HT1080 (cell line): ENCODE measurements at regions not wholly inside any gene's neighbourhood (a gene's known extent, or its start where the extent isn't known, plus 50 kb on each side); places are given as distances from the start of the nearest gene placed in this dataset.
"Not testable (repeated sequence)": the region's sequence is repeated elsewhere in the genome, so short reads cannot be mapped to it uniquely, and the experiment has no call there.

Source experiments
- DNase-seq: peaks from one replicate; pipeline ENCODE4 v3.0.0-alpha.2; 2015; ENCODE audit warnings: low read depth

- no peak for DNase-seq
Measured at GRCh38 chr21:22374218-22374969, 1376.2 kb downstream of the NCAM2 start.

- not testable (repeated sequence) for DNase-seq
Measured at GRCh38 chr21:22377795-22378194, 1379.6 kb downstream of the NCAM2 start.

GRCh38 chr21:22393324-22393723, 1395.1 kb downstream of the NCAM2 start:
- no peak for DNase-seq

DNA sequence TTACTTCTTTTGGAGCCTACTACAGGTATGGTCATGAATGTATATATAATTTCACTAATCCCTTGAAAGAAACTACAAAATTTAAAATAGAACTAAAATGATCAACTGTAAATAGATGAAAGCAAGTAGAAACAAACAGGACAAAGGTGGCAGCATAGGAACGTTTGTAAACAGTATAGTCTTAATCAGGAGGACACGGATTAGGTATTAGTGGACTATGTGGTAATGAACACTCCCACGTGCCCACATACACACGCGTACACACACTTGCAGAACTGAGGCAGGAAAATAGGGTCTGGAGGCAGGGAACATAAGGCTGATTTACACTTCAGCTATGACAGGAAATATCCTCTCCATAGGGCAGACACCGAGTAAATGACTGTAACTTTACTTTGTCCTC, 1397.8 kb downstream of the NCAM2 start:
- DNase-seq, result peak; percentile 1

DNA sequence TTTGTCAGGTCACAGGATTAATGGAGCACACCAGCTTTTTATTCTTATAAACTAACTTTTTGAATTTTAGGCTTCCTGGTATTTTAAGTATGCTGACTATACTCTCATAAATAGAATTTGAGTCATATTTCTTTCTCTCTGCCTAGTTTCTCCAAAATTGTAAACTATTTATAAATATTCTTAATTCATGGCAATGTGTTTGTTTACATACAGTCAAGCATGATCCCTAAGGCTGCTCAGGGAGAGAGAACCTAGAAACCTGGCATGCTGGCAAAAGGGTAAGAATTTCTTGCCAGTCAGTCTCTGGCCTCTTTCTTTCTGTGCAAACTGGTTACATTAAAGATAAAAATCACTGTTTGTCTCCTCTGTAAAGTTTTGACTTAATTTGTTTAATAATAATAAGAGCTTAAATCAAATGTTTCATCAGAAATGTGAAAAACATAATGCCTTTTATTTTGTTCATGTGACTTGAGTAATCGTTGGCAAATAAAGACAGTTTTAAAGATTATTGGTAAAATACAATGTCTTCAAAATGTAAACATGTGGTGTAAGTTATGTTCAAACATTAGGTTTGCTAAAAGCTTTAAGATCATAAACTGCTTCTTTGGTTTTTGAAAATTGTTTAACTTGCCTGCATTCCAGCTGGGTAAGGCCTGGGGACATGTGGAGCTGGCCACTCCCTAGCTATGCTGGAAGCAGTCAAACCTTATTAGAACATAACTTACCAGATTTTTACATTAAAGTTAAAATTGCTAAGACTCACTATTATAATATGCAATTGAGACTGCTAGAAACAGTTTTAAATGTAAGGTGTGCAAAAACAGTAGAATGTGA, 1401.7 kb downstream of the NCAM2 start:
- DNase-seq, result no peak

DNA sequence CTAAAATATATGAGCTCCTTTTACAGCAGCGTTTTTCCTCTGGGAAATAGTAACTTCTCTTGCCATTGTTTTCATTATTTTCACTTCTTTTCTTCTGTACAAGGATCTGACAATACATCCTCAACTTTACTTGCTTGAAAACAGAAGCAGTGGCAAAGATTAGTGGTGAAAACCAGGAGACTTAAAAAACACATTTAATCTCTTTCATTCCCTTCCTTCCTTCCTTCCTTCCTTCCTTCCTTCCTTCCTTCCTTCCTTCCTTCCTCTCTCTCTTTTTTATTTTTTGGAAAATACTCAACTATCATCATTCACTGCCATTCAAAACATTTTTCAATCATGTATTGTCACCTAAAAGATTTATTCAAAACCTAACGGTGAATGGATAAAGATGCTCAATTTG, 1411.4 kb downstream of the NCAM2 start:
- no peak for DNase-seq

DNA sequence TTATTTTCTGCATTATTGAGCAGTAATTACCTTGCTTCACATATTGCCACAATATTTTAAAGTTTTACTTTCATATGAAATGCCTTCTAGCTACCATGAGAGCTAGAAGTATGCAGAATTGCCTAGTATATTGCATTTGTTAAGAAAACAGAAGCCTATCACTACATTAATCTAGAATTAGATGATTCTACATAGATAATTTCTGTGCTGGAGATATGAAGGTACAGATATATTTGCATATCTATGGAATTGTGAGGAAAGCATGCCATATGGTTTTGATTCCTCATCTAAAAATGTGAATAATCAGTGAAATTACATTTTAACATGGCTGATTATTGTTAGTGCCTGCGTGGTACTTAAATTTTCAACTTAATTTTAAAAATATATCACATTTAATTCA, 1418.3 kb downstream of the NCAM2 start:
- DNase-seq, result no peak

- DNase-seq, result peak; percentile 43
Measured at GRCh38 chr21:22421416-22422180, 1423.4 kb downstream of the NCAM2 start.

DNA sequence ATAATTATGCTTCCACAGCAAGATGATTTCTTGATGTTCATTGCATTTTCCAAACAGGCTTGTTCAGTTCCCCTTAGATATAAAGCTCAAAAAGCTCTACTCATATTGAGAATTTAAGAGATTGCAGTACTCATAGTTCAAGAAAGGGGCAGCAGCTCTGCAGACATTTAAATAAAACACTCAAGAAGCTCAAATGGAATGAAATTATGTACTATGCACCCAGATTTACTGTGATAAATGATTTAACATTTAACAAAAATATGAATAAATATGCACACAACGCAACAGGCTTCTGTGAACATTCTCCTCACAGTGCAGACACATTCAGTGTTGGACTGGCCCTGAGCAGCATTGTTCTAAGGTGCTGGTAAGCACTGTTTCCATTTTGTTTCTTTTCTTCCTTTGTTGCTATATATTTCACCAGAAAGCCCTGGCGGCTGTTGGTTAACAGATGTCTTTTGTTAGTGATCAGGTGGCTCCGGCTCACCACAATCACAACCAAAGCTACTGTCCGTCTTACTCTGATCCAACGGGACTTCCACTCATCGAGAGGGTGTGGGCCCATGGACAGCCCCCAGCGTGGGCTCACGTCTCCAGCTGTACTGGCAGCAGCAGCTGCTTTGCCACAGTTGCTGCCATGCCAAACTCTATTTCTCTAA, 1440.3 kb downstream of the NCAM2 start:
- DNase-seq, result peak; percentile 37

DNA sequence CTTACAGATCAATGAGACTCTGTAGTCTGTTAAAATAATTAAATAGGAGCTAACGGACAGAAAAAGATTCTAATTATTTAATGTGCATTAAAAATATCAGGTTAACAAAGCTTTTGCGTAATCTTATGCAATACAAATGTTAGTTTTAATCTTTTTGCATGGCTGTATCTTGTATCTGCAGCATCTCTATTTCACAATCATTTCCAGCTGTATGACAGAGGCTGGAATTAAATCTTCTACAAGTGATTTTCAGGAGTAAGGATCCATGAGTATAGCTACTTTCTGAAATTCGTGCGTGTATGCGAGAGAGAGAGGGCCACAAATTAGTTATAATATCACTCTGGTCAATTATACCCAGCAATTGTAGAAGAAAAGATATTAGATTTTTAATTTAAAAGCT, 1446.8 kb downstream of the NCAM2 start:
- no peak for DNase-seq

- DNase-seq, result no peak
Measured at GRCh38 chr21:22450507-22450906, 1452.3 kb downstream of the NCAM2 start.

- DNase-seq, result no peak
Measured at GRCh38 chr21:22456241-22456640, 1458.0 kb downstream of the NCAM2 start.

GRCh38 chr21:22468893-22469292, 1470.7 kb downstream of the NCAM2 start:
- DNase-seq, result peak; percentile 56

GRCh38 chr21:22474403-22474802, 1476.2 kb downstream of the NCAM2 start:
- no peak for DNase-seq

DNA sequence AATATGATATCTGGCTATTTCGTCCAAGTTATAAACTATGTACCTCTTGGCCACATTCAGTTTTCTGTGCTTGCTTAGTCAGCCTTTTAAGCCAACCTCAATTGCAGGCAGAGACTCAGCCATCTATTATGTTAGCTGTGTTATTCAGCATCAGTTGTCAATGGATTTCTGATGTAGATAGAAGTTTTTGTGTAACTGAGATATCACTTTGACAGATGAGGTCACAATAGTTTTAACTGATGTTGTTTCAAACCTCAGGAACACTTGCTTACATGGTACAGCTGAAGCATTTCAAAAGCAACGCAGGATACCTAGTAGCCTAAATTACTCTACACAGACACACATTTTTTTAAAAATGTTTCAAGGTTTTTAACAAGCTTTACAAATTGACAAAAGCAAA, 1478.0 kb downstream of the NCAM2 start:
- DNase-seq, result no peak

DNA sequence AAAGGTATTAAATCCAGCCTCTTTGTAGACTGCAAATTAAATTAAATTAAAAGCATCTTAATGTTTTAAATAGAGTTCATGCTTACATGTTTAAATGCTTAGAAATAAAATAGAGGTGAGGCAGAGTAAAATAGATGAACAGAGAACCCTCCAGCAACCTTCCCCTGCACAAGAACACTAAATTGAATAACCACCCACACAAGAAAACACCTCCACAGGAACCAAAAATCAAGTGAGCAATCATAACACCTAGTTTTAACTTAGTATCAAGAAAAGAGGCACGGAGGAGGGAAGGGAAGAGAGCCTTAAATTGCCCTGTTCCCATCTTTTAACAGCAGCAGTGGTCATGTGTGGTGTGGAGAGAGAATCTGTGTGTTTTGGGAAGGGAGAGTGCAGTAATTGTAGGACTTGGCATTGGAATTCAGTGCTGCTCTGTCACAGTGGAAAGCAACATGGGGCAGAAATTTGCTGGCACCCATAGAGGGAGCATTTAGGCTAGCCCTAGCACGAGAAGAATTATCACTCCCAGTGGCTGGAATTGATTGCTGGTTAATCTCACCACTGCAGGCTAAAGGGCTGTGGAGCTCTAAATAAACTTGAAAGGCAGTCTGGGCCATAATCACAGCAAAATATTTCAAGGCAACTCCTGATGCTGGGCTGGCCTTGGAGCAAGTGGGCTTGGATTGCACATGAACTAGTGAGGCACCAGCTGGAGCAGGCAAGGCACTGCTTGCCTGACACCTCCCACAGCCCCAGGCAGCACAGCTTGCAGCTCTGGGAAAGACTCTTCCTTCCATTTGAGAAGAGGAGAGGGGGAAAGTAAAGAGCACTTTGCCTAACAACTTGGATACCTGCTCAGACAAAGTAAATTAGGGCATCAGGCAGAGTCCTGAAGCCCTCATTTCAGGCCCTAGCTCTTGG, 1478.8 kb downstream of the NCAM2 start:
- no peak for DNase-seq

GRCh38 chr21:22490049-22490448, 1491.8 kb downstream of the NCAM2 start:
- no peak for DNase-seq

DNA sequence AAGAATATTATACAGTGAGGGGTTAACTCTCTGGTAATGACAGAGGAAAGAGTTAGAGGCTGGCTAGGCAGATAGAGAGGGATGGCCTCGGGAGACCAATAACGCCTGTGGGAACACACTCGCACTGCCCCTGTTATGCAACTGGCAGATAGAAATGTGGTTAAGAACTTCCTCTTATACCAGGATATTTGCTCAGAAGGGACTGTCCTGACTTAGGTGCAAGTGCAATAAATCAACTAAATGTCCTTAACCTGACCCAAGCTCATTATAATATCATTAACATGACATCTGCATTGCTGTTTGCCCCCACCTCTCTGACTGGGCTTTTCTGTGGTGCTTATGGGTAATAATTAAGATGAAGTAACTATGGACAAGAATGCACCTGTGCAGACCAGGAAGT, 1518.0 kb downstream of the NCAM2 start:
- no peak for DNase-seq

DNA sequence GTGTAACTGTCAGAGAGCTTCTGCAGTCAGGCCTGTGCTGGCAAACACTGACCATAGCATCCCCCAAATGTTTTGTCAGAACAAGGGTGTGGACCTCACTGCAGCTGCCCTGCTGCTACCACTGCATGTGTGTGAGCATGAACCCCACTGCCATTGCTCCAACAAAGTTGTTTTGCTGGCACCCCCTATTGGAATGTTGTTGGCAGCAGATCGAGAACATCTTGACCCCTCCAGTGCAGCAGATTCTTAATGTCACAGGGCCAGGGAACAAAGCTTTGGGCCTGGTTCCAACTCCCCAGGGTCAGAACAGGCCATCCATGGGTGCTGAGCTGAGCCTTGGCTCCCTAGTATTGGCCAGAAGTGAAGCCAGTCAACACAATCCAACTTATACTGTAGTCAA, 1537.4 kb downstream of the NCAM2 start:
- DNase-seq, result no peak

- peak; percentile 92 for DNase-seq
Measured at GRCh38 chr21:22536509-22536908, 1538.3 kb downstream of the NCAM2 start.
